ENCODE measurements at regions not wholly inside any gene's neighbourhood (a gene's known extent, or its start where the extent isn't known, plus 50 kb on each side); places are given as distances from the start of the nearest gene placed in this dataset.

GRCh38 chrX:117568238-117568637 is 548.4 kb downstream of the KLHL13 start:
- TF ChIP-seq CTCF (conservative IDR thresholded peaks at IDR 0.05) (no peak), EZH2 (IDR thresholded peaks at IDR 0.05; ENCODE audit: low read depth) (no peak)
